HG03354 (cell line): ENCODE measurements at regions not wholly inside any gene's neighbourhood (a gene's known extent, or its start where the extent isn't known, plus 50 kb on each side); places are given as distances from the start of the nearest gene placed in this dataset.
"Not testable (repeated sequence)": the region's sequence is repeated elsewhere in the genome, so short reads cannot be mapped to it uniquely, and the experiment has no call there.

Experiments
- ATAC-seq: cut with Tn5 transposase; IDR thresholded peaks from one replicate; pipeline ENCODE4 v1.9.1; 2021; ENCODE audit warnings: mild to moderate bottlenecking; ENCODE audit not compliant: unreplicated experiment, poor library complexity, severe bottlenecking

DNA sequence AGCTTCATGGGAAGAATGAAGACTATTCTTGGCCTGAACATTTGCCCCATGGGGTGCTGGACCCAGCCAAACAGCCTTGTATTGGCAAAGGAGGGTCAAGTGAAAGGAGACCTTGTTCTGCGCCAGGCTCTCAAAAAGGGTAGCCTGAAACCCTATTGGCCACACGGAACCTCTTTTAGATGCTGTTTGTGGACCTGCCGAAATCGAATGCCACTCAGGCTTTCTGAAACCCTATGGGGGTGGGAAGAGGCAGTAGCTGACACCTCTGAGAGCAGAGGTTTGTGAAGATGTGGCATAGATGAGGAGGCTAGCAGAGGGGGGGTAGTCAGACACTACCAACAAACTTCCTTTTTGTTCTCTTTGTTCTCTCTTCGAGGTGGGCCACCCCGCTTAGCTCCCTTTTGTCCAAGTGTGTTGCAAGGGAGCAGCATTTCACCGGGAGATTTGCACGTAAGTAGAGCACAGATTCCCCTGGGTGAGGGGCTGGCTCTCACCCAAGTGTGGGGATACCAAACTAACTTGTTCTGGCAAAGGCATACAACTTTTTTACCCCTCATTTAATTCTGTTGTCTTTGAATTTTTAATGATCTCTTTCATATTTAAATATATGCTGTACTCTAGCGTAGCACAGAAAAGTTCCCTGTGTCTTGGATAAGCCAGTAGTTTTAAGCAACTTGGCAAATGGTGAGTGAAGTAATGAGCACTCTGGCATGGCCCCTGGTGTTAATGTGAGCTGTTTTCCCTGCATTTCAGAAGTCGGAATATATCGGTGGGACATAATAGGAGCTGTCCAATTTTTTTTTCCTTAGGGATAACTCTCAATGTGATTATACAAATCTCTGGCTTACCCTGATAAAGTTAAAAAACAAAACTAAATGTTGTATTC, 107.7 kb downstream of the SEPTIN7 start:
- no peak for ATAC-seq

DNA sequence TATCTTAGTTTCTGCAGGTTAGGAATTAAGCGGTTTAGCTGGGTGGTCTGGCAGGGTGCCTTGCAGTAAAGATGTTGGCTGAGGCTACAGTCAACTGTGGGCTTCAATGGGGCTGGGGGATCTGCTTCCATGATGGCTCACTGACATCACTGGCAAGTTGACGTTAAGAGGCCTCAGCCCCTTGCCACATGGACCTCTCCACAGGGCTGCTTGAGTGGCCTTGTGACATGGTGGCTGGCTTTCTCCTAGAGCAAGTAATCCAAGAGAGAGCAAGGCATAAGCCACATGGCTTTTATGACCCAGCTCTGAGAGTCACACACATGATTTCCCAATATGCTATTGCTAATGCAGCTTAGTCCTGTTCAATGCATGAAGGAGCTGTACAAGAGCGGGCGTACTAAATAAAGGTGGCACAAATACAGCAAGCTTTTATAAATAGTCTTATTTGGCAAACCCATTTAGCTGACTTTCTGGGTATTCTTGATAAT, 109.1 kb downstream of the SEPTIN7 start:
- no peak for ATAC-seq

DNA sequence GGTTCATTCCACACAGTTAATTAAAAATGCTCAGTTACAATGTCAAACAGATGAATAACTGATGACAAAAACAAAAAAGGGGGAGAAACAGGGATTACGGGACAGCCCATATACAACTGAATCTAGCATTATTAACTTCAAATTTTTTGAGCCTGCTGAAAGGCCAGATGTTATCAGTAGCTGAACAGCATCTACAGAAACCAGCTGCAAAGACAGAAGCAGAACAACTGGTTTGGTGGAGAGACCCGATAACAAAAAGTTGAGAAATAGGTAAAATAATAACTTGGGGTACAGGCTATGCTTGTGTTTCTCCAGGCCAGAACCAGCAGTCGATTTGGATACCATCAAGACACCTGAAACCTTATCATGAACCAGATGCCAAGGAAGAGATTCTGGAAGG, 109.8 kb downstream of the SEPTIN7 start:
- ATAC-seq, result not testable (repeated sequence)

DNA sequence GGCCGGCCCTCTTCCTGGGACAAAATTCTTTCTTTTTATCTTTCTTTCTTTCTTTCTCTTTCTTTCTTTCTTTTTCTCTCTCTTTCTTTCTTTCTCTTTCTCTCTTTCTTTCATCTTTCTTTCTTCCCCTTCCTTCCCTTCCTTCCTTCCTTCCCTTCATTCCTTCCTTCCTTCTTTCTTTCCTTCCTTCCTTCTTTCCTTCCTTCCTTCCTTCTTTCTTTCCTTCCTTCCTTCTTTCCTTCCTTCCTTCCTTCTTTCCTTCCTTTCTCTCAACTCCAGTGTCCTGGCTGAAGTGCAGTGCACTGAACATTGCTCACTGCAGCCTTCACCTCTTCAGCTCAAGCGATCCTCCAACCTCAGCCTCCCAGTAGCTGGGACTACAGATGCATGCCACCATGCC, 112.5 kb downstream of the SEPTIN7 start:
- not testable (repeated sequence) for ATAC-seq

DNA sequence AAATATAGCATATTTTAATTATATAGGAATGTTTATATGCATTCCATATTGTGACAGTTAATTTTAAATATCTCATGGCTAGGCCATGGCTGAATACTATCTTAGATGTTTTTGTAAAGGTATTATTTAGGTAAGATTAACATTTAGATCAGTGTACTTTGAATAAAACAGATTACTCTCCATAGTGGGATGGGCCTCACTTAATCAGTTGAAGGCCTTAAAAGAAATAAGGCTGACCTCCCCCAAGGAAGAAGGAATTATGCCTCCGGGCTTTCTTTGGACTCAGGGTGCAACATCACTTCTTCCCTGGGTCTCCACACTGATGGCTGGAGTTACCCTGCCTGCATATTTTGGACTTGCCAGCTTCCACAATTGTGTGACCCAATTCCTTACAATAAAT, 113.4 kb downstream of the SEPTIN7 start:
- not testable (repeated sequence) for ATAC-seq

DNA sequence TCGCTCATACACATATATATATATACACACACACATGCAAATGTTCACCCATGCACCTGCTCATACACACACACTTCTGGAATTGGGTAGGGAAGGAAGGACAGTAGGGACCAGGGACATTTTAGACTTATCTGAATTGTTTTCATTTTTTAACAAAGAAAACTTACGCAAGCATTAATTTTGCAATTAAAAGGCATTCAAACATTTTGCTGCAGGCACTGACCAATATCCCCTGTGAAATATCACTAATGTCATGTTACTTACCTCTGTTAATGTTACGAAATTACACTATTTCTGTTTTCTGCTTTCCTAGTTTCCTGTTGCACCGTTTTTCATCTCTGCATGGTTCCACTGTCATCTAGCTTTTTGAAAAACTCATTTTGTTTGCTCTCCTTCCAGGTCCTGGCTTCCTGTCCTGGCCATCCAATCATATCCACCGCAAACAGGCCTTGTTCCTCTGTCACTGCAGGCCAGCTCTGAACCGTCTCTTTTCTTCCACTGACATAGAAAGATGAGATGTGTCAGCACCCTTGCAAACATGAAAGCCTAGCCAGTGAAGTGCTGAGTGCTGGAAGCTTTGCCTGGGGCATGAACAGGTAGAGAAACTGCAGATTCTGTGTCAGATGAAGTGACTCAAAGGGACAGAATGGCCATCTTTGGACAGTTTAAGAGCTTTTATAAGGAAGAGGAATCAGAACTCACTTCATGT, 114.5 kb downstream of the SEPTIN7 start:
- ATAC-seq, result not testable (repeated sequence)

DNA sequence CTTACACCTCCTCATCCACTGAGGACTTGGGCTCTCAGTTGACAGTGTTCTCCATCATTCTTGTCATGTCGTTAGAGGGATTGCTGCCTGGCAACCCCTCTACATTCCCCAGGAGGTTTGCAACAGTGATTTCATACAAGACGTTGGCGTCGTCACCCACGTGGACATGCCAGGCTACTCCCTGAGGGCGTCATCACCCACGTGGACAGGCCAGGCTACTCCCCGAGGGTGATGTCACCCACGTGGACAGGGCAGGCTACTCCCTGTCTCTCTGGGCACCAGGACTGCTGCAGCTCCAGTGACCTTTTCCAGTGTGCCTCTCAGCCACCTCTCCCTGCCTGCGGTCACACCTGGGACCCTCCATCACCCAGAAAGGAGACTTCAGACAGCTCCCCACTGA, 117.4 kb downstream of the SEPTIN7 start:
- not testable (repeated sequence) for ATAC-seq

DNA sequence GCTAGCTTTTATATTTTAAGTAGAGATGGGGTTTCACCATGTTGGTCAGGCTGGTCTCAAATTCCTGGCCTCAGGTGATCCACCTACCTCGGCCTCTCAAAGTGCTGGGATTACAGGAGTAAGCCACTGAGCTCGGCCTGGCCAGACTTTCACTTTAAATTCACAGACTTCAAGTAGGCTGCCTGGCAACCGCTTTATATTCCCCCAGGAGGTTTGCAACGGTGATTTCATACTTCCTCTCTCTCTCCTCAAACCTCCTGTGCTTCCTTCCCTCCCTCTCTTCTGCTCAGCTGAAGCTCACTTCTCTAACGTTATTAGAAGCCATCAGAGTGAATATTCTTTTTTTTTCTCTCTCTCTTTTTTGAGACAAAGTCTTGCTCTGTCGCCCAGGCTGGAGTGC, 118.8 kb downstream of the SEPTIN7 start:
- not testable (repeated sequence) for ATAC-seq

DNA sequence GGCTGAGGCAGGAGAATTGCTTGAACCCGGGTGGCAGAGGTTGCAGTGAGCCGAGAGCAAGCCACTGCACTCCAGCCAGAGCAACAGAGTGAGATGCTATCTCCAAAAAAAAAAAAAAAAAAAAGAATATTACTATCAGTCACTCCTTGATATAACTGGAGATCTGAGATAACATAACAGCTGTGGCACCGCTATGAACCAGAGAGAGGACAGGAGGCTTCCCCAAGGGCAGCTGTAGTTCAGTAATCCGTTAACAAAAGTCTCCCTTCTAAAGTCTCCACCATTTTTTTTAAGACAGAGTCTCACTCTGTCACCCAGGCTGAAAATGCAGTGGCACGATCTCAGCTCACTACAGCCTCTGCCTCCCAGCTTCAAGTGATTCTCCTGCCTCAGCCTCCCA, 120.5 kb downstream of the SEPTIN7 start:
- not testable (repeated sequence) for ATAC-seq

DNA sequence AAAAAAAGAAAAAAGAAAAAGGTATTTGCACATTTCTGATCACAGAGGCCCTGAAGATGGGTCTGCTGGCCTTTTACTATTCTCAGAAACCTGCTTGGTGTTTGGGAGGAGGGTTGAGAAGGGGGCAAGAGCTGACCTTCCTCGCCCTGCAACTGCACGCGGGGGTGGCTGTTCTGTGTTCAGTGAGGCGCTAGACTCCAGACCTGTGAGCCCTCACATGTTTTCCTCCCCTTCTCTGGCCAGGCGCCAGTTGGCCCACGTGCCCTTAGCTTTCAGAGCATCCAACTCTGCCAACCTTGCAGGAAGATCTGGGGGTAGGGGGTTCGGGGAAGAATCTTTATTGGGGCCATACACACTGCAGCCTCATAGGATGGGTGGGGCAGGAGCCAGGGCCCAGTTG, 123.8 kb downstream of the SEPTIN7 start:
- ATAC-seq, result not testable (repeated sequence)

DNA sequence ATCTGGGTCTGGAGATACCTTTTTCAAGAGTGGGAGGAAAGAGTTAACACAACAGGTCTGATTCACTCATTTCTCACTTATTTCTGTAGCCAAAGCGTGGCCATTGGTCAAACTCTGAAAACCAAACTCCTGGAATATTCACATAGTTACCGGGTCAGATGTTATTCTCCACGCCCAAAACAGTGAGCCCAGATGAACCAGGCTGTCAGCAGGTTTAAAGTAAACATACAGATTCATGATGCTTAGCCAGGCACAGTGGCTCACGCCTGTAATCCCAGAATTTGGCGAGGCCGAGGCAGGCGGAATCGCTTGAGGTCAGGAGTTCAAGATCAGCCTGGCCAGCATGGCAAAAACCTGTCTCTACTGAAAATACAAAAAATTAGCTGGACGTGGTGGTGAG, 126.1 kb downstream of the SEPTIN7 start:
- not testable (repeated sequence) for ATAC-seq

DNA sequence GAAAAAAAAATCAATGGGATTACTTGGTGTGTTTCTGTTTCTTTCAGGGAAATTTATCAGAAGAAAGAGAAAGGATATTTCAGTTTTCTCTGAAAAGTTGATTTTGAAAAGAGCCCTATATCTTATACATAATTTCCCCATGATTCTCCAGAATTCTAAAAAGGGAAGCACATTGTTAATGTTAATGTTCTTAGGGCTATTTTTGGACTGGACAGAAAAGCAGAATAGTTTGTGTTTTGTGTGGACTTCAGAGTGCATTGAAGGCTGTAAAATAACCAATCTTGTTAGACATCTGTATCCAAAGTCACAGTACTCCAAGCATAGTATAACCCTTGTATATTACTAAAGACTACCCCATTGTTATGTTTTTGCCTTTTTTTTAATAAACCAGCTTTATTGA, 130.3 kb downstream of the SEPTIN7 start:
- not testable (repeated sequence) for ATAC-seq

DNA sequence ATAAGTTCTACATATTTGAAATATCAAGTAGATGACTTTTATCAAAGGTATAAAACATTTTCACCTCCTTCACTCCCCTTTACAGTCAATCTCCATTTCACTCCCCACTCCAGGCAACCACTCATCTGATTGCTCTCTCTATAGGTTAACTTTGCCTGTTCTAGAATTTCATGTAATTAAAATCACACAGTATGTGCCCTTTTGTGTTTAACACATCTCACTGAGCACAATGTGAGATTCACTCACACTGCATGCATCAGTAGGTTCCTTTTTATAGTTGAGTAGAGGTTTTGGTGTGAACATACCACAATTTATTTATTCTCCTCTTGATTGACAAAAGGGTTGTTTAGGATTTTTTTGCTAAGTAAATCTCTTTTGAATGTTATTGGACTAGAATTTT, 130.7 kb downstream of the SEPTIN7 start:
- ATAC-seq, result not testable (repeated sequence)

DNA sequence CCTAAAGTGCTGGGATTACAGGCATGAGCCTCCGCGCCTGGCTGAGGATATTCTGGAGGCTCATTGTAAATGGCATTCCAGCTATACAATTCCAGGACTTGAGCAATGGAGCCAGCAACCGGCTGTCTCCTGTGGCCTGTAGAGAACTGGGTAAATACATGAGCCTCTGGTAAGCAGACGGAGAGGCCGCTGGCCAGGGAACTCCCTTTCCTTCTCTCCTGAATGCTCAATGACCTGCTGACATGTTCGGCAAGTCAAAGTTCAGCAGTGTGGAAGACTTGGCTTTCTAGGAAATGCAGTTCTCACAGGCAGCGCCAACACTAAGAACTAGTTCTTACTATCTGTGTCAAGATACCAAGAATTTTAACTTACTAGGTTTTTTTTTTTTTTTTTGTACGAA, 139.8 kb downstream of the SEPTIN7 start:
- not testable (repeated sequence) for ATAC-seq

DNA sequence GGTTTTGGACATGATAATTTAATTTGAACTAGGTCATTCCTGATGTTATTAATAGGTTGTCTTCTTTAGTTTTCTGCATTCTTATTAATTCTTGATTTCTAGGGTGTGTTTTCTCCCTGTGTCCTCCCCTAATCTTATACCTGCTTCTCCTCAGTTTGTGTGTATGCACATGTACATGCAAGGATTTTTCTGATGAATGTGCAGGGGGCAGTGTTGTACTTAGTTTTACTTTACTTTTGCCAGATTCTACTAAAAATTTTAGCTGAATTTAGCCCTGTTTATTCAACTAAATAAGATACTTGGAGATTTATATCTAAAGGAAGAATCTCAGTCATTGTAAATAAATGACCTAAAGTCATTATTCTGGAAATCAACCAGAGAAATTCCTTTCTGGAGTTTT, 144.8 kb downstream of the SEPTIN7 start:
- not testable (repeated sequence) for ATAC-seq

DNA sequence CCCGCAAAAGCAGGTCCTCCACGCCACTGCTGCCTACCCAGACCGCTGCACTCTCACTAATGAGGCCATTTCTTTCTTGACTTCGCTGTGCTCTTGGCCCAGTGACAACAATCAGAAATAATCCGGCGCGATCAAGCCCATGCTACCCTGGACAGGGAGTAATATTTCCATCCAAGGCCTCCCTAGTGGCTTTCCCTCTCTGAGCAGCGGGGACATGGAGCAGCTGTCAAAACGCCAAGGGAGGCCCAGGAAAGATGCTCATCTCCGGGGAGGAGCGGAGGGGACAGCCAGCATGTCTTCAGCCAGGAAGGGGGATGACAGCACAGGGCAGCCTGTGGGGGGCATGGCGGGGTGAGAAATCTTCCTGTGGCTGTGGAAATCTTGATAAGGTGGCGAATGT, 154.9 kb downstream of the SEPTIN7 start:
- not testable (repeated sequence) for ATAC-seq

DNA sequence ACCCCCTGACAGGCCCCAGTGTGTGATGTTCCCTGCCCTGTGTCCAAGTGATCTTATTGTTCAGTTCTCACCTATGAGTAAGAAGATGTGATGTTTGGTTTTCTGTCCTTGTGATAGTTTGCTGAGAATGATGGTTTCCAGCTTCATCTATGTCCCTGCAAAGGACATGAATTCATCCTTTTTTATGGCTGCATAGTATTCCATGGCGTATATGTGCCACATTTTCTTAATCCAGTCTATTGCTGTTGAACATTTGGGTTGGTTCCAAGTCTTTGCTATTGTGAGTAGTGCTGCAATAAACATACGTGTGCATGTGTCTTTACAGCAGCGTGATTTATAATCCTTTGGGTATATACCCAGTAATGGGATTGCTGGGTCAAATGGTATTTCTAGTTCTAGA, 156.1 kb downstream of the SEPTIN7 start:
- not testable (repeated sequence) for ATAC-seq

DNA sequence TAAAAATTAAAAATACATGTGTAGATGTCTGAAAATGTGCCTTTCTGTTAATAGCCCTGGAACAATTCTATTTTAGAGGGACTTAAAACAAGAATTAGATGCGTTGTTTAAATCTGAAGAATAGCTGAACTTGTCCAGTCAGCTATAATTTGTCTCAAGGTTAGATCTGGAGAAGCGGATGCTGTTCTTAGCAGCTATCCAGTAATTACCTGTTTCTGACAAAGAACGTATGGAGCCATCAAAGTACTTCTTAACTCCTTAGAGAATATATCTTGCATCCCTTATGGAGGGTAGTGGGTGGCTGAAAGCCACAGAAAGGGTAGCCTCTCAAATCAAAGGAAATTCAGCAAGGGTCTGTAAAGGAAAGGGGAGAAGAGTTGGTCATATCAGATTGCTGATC, 160.4 kb downstream of the SEPTIN7 start:
- ATAC-seq, result not testable (repeated sequence)

DNA sequence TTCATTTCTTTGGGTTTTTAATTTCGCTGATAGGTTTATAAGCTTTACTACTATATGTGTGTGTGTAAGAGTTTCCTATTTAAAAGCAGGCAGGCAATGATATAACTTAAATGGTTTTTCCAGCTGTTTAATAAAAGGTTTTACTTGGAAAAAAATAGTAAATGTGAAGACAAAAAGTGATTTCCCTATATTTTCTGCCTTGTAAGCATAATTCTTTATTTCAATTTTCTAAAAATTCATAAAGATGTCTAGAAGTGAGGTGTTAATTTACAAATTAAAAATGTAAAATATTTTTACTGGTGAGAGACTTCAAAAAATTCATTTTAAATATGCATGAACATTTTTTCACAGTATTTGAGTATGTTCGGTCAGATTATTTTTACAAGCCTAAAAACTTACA, 161.8 kb downstream of the SEPTIN7 start:
- ATAC-seq, result not testable (repeated sequence)

DNA sequence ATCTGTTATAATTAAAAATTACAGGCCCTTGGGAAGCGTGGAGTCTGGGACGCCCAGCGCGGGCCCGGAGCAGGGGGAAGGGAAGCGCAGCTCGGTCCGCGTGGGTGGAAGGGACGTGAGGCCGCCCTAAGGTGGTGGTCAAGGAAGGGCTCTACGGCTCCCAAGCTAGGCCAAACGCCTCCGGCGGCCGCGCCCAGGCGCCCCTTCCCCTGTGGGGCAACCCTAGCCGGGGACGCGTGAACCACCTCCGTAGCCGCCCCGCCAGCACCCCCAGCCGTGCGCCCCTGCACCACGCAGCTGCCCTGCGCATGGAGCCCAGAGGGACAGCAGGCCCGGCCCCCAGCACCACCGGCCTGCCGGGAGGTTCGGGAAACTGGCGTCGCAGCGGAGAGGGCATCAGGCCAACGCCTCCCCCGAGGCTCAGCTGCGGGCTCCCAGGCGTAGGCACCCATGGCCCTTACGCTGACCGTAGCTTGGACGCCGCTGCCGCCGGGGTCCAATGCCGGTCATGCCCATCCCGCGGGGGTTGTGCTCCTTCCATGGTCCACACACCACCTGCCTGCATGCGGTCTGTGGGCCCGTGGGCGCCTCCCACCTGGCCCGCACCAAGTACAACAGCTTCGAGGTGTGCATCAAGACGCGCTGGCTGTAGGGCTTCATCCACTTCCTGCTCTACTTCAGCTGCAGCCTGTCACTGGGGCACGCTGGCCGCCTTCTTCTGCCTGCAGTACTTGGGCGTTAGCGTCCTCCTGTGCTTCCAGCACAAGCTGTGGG, 166.7 kb downstream of the SEPTIN7 start:
- ATAC-seq, result no peak
